ENCODE measurements at regions not wholly inside any gene's neighbourhood (a gene's known extent, or its start where the extent isn't known, plus 50 kb on each side); places are given as distances from the start of the nearest gene placed in this dataset.

DNA sequence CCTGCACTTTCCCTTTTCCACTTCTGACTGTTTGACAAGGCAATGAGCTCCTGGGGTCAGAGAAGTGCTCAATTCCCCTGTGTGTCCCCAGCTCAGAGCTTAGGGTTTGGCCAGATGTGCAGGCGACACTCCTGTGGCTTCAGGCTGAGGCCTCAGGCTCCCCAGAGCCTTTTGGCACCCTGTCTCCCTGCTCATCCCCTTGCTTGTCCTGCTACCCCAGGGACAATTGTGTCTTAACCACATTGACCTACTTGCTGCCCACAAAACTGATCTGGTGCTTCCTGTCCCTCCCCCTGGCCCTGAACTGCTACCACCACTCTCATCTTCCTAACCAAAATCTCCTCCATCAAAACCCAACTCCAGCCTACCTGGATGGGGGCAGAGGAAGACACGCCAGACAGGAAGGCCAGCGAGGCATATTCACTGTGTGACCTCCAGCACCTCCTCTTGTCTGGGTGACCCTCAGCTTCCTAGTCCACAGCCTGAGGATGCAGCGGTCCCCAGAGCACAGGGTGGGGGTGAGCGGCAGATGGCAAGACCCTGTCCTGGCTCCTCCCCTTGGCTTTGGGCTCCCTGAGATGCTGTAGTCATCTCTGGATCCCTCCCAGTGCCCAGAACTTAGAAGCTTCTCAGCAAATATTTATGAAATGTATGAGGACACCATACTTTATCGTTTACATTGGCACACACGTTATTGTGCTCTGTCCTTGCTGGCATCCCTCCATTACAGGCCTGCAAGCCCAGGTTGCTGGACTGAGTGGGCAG, 98.9 kb upstream of the SLC6A6 start:
- Histone ChIP-seq H3K4me2 (no peak overlapping the region), H3K4me3 (no peak overlapping the region), H2AFZ (replicated peaks) (no peak overlapping the region), H3K27me3 (no peaks in the 10 kb centered on the region), H3F3A (ENCODE audit: low read depth) (no peaks in the 10 kb centered on the region), H3K79me2 (ENCODE audit: low read depth) (no peaks in the 10 kb centered on the region), H3K9ac (no peak overlapping the region), H3K36me3 (no peaks in the 10 kb centered on the region), H3K27ac (no peak overlapping the region), H4K20me1 (ENCODE audit: low read depth) (no peaks in the 10 kb centered on the region), H3K4me1 (no peaks in the 10 kb centered on the region), H3K9me3 (ENCODE audit: low read depth) (no peaks in the 10 kb centered on the region)
- H3K27me3 Mint-ChIP-seq (ENCODE audit: insufficient read depth, low read depth), result peaks cover 15% of the 10 kb centered on the region
- TF ChIP-seq EZH2phosphoT487 (IDR thresholded peaks at IDR 0.05) (no peak), EZH2 (IDR thresholded peaks at IDR 0.05) (no peak)
- TF ChIP-seq, protein P1, sequence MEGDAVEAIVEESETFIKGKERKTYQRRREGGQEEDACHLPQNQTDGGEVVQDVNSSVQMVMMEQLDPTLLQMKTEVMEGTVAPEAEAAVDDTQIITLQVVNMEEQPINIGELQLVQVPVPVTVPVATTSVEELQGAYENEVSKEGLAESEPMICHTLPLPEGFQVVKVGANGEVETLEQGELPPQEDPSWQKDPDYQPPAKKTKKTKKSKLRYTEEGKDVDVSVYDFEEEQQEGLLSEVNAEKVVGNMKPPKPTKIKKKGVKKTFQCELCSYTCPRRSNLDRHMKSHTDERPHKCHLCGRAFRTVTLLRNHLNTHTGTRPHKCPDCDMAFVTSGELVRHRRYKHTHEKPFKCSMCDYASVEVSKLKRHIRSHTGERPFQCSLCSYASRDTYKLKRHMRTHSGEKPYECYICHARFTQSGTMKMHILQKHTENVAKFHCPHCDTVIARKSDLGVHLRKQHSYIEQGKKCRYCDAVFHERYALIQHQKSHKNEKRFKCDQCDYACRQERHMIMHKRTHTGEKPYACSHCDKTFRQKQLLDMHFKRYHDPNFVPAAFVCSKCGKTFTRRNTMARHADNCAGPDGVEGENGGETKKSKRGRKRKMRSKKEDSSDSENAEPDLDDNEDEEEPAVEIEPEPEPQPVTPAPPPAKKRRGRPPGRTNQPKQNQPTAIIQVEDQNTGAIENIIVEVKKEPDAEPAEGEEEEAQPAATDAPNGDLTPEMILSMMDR (IDR thresholded peaks at IDR 0.05), result no peak
- no peak overlapping the region for H3K4me3 Mint-ChIP-seq
- DNase-seq (ENCODE audit: low spot score), result no peak
- no peaks in the 10 kb centered on the region for H3K9me3 Mint-ChIP-seq
- H3K4me1 Mint-ChIP-seq, result peaks cover 18% of the 10 kb centered on the region
- H3K36me3 Mint-ChIP-seq, result no peaks in the 10 kb centered on the region
- H3K27ac Mint-ChIP-seq, result peak overlapping the region; percentile 19

DNA sequence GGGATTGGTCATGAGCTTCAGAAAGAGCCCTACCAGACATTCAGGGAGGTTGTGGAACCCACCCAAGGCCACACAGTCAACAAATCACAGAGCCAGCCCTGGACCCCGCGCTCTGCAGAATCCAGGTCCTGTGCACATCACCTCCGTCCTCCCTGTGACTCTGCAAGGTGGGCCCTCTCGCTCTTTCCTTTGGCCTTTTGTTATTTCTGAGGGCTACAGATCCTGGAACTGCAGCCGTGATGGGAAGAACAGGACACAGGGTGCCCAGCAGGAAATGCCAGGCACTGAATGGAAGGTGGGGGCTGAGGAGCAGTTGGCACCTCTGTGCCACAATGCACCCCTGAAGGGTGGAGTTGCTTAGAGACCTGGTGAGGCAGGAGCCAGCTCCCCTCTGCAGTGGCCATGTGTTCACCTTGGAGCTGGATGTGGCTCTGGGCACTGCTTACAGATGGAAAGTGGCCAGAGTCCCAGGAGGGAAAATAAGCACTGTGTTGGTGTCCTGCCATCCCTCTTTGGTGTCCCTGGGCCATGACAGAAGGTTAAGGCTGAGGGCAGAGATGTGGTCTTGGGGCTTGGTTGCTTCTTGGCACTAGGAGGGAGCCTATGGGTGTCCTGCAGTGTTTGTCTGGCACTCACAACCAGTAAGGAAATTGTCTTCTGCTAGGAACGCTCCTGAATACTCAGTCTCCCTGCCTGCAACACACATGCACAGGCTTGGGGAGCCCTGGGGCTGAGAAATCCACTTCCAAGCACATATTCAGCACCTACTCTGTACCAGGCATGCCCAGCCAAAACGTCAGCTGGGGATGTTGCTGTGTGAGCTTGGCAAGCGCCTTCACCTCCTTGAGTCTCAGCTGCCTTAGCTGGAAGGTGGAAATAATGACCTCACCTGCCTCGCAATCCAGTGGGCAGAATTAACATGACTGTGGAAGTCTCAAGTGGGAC, 98.0 kb upstream of the SLC6A6 start:
- no peaks in the 10 kb centered on the region for H3K4me1 ChIP-seq
- H4K20me1 ChIP-seq (ENCODE audit: low read depth), result no peaks in the 10 kb centered on the region
- peaks cover 18% of the 10 kb centered on the region for H3K4me1 Mint-ChIP-seq
- H3F3A ChIP-seq (ENCODE audit: low read depth), result no peaks in the 10 kb centered on the region
- H3K36me3 ChIP-seq, result no peaks in the 10 kb centered on the region
- peaks cover 15% of the 10 kb centered on the region for H3K27me3 Mint-ChIP-seq (ENCODE audit: insufficient read depth, low read depth)
- no peaks in the 10 kb centered on the region for H3K79me2 ChIP-seq (ENCODE audit: low read depth)
- H3K9ac ChIP-seq, result no peak overlapping the region
- no peaks in the 10 kb centered on the region for H3K9me3 ChIP-seq (ENCODE audit: low read depth)
- no peak overlapping the region for H3K4me3 Mint-ChIP-seq
- DNase-seq (ENCODE audit: low spot score), result no peak
- H3K27ac Mint-ChIP-seq, result no peak overlapping the region
- no peak overlapping the region for H3K4me3 ChIP-seq
- no peak overlapping the region for H3K4me2 ChIP-seq
- TF ChIP-seq, protein P1 (IDR thresholded peaks at IDR 0.05), result no peak
- TF ChIP-seq EZH2 (IDR thresholded peaks at IDR 0.05), result no peak
- no peak for TF ChIP-seq EZH2phosphoT487 (IDR thresholded peaks at IDR 0.05)
- H3K9me3 Mint-ChIP-seq, result no peaks in the 10 kb centered on the region
- no peak overlapping the region for H2AFZ ChIP-seq (replicated peaks)
- H3K27me3 ChIP-seq, result no peaks in the 10 kb centered on the region
- H3K27ac ChIP-seq, result no peak overlapping the region
- H3K36me3 Mint-ChIP-seq, result no peaks in the 10 kb centered on the region

DNA sequence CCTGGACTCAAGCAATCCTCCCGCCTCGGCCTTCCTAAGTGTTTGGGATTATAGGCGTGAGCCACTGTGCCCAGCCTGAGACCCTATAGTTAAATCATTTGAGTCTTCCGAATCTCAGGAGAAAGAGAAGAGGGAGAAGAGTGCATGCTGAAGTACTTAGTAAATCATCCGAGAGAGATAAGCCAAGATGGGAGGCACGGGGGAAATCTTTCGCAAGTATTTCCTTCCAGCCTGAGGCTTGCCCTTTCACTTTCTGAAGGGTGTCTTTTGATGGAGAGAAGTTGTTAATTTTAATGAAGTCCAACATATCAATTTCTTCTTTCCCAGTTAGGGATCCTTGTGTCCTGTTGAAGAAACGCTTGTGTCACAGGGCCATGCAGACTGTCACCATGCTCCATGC, 97.1 kb upstream of the SLC6A6 start:
- TF ChIP-seq EZH2phosphoT487 (IDR thresholded peaks at IDR 0.05), result no peak
- TF ChIP-seq, protein P1 (IDR thresholded peaks at IDR 0.05), result no peak
- TF ChIP-seq EZH2 (IDR thresholded peaks at IDR 0.05), result no peak
- no peak overlapping the region for H3K4me2 ChIP-seq
- H3K4me1 ChIP-seq, result no peaks in the 10 kb centered on the region
- no peaks in the 10 kb centered on the region for H3K36me3 ChIP-seq
- no peaks in the 10 kb centered on the region for H3F3A ChIP-seq (ENCODE audit: low read depth)
- no peaks in the 10 kb centered on the region for H4K20me1 ChIP-seq (ENCODE audit: low read depth)
- H3K9me3 ChIP-seq (ENCODE audit: low read depth), result no peaks in the 10 kb centered on the region
- H3K79me2 ChIP-seq (ENCODE audit: low read depth), result no peaks in the 10 kb centered on the region
- Mint-ChIP-seq H3K27me3 (ENCODE audit: insufficient read depth, low read depth) (peaks cover 12% of the 10 kb centered on the region), H3K36me3 (no peaks in the 10 kb centered on the region), H3K4me3 (no peak overlapping the region), H3K9me3 (no peaks in the 10 kb centered on the region), H3K27ac (no peak overlapping the region), H3K4me1 (peaks cover 18% of the 10 kb centered on the region)
- no peak overlapping the region for H2AFZ ChIP-seq (replicated peaks)
- H3K27me3 ChIP-seq, result no peaks in the 10 kb centered on the region
- H3K4me3 ChIP-seq, result no peak overlapping the region
- no peak overlapping the region for H3K9ac ChIP-seq
- DNase-seq (ENCODE audit: low spot score), result no peak
- H3K27ac ChIP-seq, result no peak overlapping the region
